ENCODE measurements at regions not wholly inside any gene's neighbourhood (a gene's known extent, or its start where the extent isn't known, plus 50 kb on each side); places are given as distances from the start of the nearest gene placed in this dataset.
"Not testable (repeated sequence)": the region's sequence is repeated elsewhere in the genome, so short reads cannot be mapped to it uniquely, and the experiment has no call there.

DNA sequence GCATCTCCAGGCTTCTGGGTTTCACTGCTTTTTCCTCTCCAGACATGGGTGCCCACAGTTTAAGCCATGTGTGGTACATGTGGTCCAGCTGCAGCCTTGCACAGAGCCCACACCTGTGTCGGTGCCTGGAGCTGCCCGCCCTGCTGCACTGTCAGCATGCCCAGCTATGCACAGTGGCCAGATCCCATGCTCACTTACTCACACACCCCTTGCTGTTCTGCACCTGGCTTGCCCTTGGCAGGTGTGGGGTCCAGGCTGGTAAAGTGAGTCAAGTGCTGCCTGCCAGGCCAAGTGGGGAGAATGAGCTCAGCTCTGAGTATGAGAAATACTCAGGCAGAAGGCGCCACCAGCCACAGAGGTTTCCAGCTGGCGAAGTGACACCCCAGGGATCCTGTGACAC is 739.9 kb downstream of the CDH11 start:
- intact Hi-C loops (cut with DNase I): no loop called here

DNA sequence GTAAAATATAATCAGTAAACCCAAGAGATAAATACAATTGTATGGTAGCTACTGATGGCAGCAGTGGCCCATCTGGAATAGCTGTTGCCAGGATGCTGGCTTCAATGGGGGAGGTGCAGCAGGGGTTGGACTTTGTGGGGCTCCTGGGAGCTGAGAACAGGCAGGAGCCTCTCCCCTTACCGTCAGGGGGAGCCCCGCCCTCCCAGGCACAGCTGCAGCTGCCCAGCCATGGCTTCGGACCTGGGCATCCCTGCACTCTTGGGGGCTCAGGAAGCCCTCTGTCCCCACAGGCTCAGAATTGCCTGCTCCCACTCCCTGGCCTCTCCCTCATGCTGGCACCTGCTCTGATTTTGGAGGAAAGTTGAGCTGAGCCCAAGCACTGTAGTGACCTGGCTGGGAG is 741.1 kb downstream of the CDH11 start:
- peak in 3 of 10 donors; percentile 33 to 74 (median 45) for DNase-seq
- intact Hi-C loops (cut with DNase I): no loop called here

More for the DNA sequence above, 739.9 kb downstream of the CDH11 start:
- DNase-seq: peak in 3 of 10 donors; percentile 20 to 56 (median 56)

DNA sequence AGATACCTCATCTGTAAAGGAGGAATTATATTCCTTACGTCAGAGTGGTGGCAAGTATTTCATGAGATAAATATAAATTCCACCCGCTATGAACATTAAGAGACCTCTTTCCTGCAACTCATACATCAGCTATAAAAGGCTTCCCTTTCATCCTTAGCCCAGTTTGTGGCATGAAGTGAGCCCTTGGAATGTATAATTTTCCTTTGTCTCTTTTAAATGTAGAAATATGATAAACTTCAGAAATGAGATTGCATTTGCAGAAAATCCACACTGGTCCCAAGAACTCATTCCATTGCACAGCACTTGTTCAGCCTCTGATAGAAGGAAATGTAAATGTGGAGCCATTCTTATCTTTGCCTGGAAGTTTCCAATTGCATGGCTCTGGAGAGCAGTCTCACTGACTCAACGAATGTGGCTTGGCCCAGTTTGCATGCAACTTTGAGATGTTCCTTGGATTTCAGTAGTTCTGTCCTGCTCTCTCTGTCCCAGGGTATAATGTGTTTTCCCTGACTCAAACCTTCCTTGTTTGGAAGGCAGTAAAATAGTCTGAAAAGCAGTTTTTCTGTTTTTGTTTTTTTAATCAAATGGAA is 746.4 kb downstream of the CDH11 start:
- intact Hi-C loops (cut with DNase I): no loop called here
- DNase-seq: no peak

- intact Hi-C loops (cut with DNase I): no loop called here
- DNase-seq: no peak
These were observed 751.8 kb downstream of the CDH11 start for GRCh38 chr16:64370112-64370511.

DNA sequence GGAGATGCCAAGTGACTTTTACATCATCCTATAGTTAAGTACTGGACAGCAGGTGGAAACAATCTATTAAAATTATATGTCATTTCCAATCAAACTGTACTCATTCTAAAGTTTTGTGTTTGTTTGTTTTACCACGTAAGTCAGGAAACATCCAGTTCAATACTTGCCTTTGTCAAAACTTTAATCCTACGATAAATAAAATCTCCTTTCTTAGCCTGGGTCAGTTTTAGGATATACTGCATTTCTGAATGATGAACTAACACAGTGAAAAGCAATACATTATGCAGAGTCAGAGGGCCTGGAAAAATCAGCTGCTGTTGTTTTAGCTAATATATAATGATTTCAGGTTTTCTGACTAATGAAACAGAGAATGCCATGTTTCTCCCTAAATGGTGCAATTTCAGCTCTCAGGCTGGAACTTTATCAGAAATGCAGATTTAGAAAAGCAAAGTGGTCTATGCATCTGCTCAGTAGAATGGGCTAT is 756.4 kb downstream of the CDH11 start:
- DNase-seq: no peak
- intact Hi-C loops (cut with DNase I): no loop called here

GRCh38 chr16:64364894-64365293 is 757.0 kb downstream of the CDH11 start:
- no peak for DNase-seq
- intact Hi-C loops (cut with DNase I): no loop called here

GRCh38 chr16:64364416-64364815 is 757.4 kb downstream of the CDH11 start:
- intact Hi-C loops (cut with DNase I): no loop called here
- no peak for DNase-seq

GRCh38 chr16:64364016-64364415 is 757.8 kb downstream of the CDH11 start:
- intact Hi-C loops (cut with DNase I): no loop called here
- DNase-seq: no peak

GRCh38 chr16:64363039-64363438 is 758.8 kb downstream of the CDH11 start:
- intact Hi-C loops (cut with DNase I): no loop called here
- DNase-seq: no peak

GRCh38 chr16:64362193-64362592 is 759.7 kb downstream of the CDH11 start:
- intact Hi-C loops (cut with DNase I): no loop called here
- DNase-seq: no peak

DNA sequence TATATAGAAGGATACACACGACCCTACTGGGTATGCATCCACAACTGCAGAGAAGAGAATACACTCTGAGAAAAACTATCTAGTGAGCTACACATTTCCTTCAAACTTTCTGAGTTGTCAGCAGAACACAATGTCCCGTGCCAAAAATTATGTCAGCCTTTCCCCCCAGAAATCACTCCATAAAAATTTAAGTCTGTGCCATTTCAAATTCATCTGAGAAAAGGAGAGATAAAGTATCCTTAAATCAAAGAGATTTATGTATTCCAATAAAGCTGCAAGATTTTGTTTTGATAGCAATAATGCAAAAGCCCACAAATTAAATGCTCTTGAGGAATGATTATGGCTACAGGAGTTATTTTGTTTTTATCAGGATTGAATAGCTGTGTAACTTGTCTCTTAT is 760.1 kb downstream of the CDH11 start:
- intact Hi-C loops (cut with DNase I): no loop called here
- DNase-seq: no peak

DNA sequence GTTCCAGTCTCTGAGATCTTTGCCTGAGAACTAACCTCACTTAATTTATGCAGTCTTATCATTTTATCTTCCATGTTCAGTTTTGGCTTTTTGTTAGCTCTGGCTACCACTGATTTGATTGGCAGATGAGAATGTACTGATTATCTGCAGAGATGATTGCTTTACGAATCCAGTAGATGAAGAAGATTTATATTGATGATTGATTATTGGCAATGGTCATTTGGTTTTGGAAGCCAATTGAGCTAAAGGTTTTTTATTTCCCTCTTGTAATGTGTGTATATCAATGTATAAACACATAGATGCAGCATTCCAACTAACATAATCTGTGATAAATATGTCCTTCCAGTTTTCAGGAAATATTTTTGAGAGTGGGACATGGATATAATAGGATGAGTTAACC is 763.6 kb downstream of the CDH11 start:
- DNase-seq: no peak
- intact Hi-C loops (cut with DNase I): no loop called here

DNA sequence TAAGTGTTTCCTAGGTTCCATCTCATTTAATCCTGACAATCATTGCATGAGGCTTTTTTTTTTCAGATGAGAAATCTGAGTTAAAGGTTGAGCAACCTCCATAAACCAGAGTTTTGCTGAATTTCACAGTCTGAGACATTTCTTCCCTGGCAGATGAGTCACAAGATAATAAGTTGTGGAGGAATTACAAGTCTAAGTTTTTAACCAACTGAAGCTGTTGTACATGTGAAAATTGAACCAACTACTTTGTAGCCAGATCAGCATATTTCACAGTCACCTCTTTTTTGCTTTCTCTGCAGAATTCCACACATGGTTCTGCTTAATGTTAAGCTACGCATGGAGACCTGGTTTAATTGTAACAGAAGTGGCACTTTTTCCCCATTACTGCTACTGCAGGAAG is 765.6 kb downstream of the CDH11 start:
- intact Hi-C loops (cut with DNase I): no loop called here
- no peak for DNase-seq

- DNase-seq: no peak
- intact Hi-C loops (cut with DNase I): no loop called here
These were observed 769.6 kb downstream of the CDH11 start for GRCh38 chr16:64352246-64352645.

DNA sequence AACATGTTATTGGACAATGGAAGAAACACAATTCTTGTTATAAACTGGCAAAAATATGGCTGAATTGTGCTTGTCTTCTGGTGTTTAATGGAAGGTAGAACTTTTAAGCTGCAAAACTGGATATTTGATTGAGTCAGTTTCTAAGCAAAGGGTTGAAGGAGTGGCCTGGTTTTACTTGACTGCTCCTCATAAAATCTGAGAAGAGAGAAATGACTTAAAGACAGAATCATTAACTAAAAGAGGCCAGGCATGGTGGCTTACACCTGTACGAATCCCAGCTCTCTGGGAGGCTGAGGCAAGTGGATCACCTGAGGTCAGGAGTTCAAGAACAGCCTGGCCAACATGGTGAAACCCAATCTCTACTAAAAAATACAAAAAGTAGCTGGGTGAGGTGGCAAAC is 770.7 kb downstream of the CDH11 start:
- intact Hi-C loops (cut with DNase I): no loop called here

GRCh38 chr16:64346080-64346479 is 775.8 kb downstream of the CDH11 start:
- intact Hi-C loops (cut with DNase I): no loop called here
- peak in 1 of 10 donors; percentile 57 for DNase-seq

More for the DNA sequence above, 770.7 kb downstream of the CDH11 start:
- DNase-seq: no peak

GRCh38 chr16:64345142-64345541 is 776.7 kb downstream of the CDH11 start:
- intact Hi-C loops (cut with DNase I): no loop called here
- DNase-seq: peak in 2 of 10 donors; percentile 54 to 55

DNA sequence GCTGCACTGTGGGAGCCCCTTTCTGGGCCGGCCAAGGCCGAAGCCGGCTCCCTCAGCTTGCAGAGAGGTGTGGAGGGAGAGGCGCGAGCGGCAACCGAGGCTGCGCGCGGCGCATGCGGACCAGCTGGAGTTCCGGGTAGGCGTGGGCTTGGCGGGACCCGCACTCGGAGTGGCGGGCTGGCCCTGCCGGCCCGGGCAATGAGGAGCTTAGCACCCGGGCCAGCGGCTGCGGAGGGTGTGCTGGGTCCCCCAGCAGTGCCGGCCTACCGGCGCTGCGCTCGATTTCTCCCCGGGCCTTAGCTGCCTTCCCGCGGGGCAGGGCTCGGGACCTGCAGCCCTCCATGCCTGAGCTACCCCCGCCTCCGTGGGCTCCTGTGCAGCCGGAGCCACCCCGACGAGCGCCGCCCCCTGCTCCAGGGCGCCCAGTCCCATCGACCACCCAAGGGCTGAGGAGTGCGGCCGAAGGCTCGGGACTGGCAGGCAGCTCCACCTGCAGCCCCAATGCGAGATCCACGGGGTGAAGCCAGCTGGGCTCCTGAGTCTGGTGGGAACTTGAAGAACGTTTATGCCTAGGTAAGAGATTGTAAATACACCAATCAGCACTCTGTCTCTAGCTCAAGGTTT is 777.9 kb downstream of the CDH11 start:
- intact Hi-C loops (cut with DNase I): not testable (repeated sequence)
- DNase-seq: peak in 2 of 10 donors; percentile 74 to 75

DNA sequence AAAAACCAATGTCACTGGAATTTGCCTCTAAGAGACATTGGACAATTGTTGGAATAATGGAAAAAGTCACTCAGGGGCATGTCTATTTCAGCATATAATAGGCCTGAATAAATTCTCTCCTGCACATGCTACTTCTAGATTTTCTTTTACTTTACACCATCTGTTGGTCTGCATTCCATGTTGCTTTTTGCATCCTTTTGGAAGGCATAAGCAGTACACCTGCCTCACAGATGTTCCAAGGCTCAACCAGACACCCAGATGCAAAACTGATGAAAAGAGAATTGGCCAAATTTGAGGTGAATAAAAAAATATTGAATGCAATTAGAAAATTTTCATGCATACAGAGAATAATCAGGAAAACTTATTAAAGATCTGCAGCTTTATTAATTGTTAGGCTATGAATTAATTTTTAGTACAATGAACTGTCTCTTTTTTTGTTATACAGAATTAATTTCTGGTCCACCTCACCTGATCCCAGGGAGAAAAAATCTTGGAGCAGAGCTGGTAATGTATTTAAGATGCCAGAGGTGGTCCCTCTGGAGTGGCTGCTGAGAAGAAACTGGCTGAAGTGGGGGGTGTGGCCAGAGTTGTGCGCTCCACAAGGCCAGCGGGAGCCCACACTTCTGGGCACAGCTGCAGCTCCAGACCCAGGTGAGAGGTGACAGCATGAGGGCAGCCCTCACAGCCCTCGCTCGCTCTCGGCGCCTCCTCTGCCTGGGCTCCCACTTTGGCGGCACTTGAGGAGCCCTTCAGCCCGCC is 778.6 kb downstream of the CDH11 start:
- intact Hi-C loops (cut with DNase I): no loop called here

GRCh38 chr16:64341336-64341735 is 780.5 kb downstream of the CDH11 start:
- intact Hi-C loops (cut with DNase I); DNase-seq: not testable (repeated sequence)

More for the DNA sequence above, 778.6 kb downstream of the CDH11 start:
- DNase-seq: peak in 1 of 10 donors; percentile 38

- intact Hi-C loops (cut with DNase I): no loop called here
- DNase-seq: no peak
These were observed 782.7 kb downstream of the CDH11 start for GRCh38 chr16:64339052-64339770.

All from posterior cingulate gyrus (tissue), 11 donors.